Natural killer cell (primary cell): ENCODE measurements at regions not wholly inside any gene's neighbourhood (a gene's known extent, or its start where the extent isn't known, plus 50 kb on each side); places are given as distances from the start of the nearest gene placed in this dataset.

Experiments
- ATAC-seq, 3 donors: fragments of 150-1000 bp in 2 of 3; fragments of 200-7000 bp in 1 of 3; cut with Tn5 transposase; 1 replicate in 1 of 3; 2 replicates in 2 of 3; pipeline ENCODE4 v1.10.0; 2021; ENCODE audit warnings: mild to moderate bottlenecking in 2 of 3, moderate library complexity in 2 of 3
- DNase-seq, 2 donors: peaks; one replicate each; pipeline versions ENCODE4 v3.0.0 to v3.0.0-alpha.2; 2013 to 2021; ENCODE audit warnings: mixed read lengths in 1 of 2
- H3K27ac ChIP-seq: one replicate; pipeline ENCODE4 v1.5.1; 2013; ENCODE audit warnings: mild to moderate bottlenecking, low read length
- H3K27me3 ChIP-seq: one replicate; pipeline ENCODE4 v1.6.1; 2013; ENCODE audit warnings: low read length; ENCODE audit not compliant: control insufficient read depth, insufficient read depth
- H3K36me3 ChIP-seq: one replicate; pipeline ENCODE4 v1.6.1; 2013; ENCODE audit warnings: low read length; ENCODE audit not compliant: control insufficient read depth, insufficient read depth
- H3K4me1 ChIP-seq: one replicate; pipeline ENCODE4 v1.6.1; 2013; ENCODE audit warnings: low read length; ENCODE audit not compliant: control insufficient read depth, insufficient read depth
- H3K4me3 ChIP-seq: one replicate; pipeline ENCODE4 v1.5.1; 2013; ENCODE audit warnings: low read length
- H3K9me3 ChIP-seq: one replicate; pipeline ENCODE4 v1.6.1; 2013; ENCODE audit warnings: low read length; ENCODE audit not compliant: control insufficient read depth, insufficient read depth
- H3K27ac Mint-ChIP-seq, 2 donors: one replicate each; pipeline ENCODE4 v1.8.0; 2022; ENCODE audit warnings: mild to moderate bottlenecking in 2 of 2, mixed read lengths in 2 of 2, moderate library complexity in 1 of 2
- H3K27me3 Mint-ChIP-seq, 2 donors: one replicate each; pipeline ENCODE4 v1.8.0; 2022; ENCODE audit warnings: low read depth in 2 of 2, mixed read lengths in 2 of 2
- H3K36me3 Mint-ChIP-seq: one replicate; pipeline ENCODE4 v1.8.0; 2022; ENCODE audit warnings: mixed read lengths
- H3K4me1 Mint-ChIP-seq, 2 donors: one replicate each; pipeline ENCODE4 v1.8.0; 2022; ENCODE audit warnings: mixed read lengths in 2 of 2
- H3K4me3 Mint-ChIP-seq: one replicate; pipeline ENCODE4 v1.8.0; 2022; ENCODE audit warnings: mild to moderate bottlenecking, moderate library complexity, mixed read lengths
- H3K9me3 Mint-ChIP-seq, 2 donors: one replicate each; pipeline ENCODE4 v1.8.0; 2022; ENCODE audit warnings: mixed read lengths in 2 of 2
- CTCF ChIP-seq: fragments of 200-600 bp; IDR thresholded peaks from one replicate; pipeline ENCODE4 v1.8.0; 2022; ENCODE audit warnings: antibody characterized with exemption
- WGBS: methylation state at CpG from one replicate; pipeline ENCODE4 v1.1.7; 2013; ENCODE audit warnings: missing lambda C conversion rate; ENCODE audit not compliant: insufficient coverage; 5-methylcytosine and 5-hydroxymethylcytosine counted together
- intact Hi-C: fragments of 100-400 bp; cut with micrococcal nuclease; formaldehyde crosslinking; loops from one replicate; pipeline ENCODE4 v1.14.2; 2022

- no peaks in the 10 kb centered on the region for H3K36me3 ChIP-seq
- no peaks in the 10 kb centered on the region for H3K27me3 ChIP-seq
- intact Hi-C loops, result no loop called here
- no peaks in the 10 kb centered on the region for H3K4me1 ChIP-seq
- DNase-seq (no peak), ATAC-seq (no peak)
- no peak overlapping the region for H3K4me3 Mint-ChIP-seq
- H3K4me3 ChIP-seq, result no peak overlapping the region
- no peaks in the 10 kb centered on the region for H3K4me1 Mint-ChIP-seq
- peaks cover 2 to 4% of the 10 kb centered on the region in 2 donors for H3K9me3 Mint-ChIP-seq
- no peaks in the 10 kb centered on the region for H3K36me3 Mint-ChIP-seq
- H3K27ac Mint-ChIP-seq, result no peak overlapping the region
- peaks cover 0 to 6% of the 10 kb centered on the region in 2 donors for H3K27me3 Mint-ChIP-seq
- 91% methylated on average over 13 of the region's 13 CpGs for WGBS
- H3K27ac ChIP-seq, result no peak overlapping the region
- H3K9me3 ChIP-seq, result no peaks in the 10 kb centered on the region
- no peak for TF ChIP-seq CTCF
These were observed 258.6 kb downstream of the NPHP4 start for GRCh38 chr1:5733596-5733995.

GRCh38 chr1:5731110-5731423 lies 261.2 kb downstream of the NPHP4 start:
- no peaks in the 10 kb centered on the region for H3K9me3 ChIP-seq
- H3K9me3 Mint-ChIP-seq, result peaks cover 0 to 2% of the 10 kb centered on the region in 2 donors
- 82% methylated on average over 5 of the region's 5 CpGs for WGBS
- no peak overlapping the region for H3K27ac ChIP-seq
- no peaks in the 10 kb centered on the region for H3K36me3 Mint-ChIP-seq
- no peaks in the 10 kb centered on the region for H3K4me1 ChIP-seq
- intact Hi-C loops, result no loop called here
- H3K4me1 Mint-ChIP-seq, result no peaks in the 10 kb centered on the region
- ATAC-seq (no peak), DNase-seq (no peak)
- no peaks in the 10 kb centered on the region for H3K27me3 ChIP-seq
- no peak overlapping the region for H3K4me3 ChIP-seq
- no peak overlapping the region for H3K27ac Mint-ChIP-seq
- no peaks in the 10 kb centered on the region for H3K36me3 ChIP-seq
- no peak overlapping the region for H3K4me3 Mint-ChIP-seq
- TF ChIP-seq CTCF, result no peak
- peaks cover 2 to 13% of the 10 kb centered on the region in 2 donors for H3K27me3 Mint-ChIP-seq

DNA sequence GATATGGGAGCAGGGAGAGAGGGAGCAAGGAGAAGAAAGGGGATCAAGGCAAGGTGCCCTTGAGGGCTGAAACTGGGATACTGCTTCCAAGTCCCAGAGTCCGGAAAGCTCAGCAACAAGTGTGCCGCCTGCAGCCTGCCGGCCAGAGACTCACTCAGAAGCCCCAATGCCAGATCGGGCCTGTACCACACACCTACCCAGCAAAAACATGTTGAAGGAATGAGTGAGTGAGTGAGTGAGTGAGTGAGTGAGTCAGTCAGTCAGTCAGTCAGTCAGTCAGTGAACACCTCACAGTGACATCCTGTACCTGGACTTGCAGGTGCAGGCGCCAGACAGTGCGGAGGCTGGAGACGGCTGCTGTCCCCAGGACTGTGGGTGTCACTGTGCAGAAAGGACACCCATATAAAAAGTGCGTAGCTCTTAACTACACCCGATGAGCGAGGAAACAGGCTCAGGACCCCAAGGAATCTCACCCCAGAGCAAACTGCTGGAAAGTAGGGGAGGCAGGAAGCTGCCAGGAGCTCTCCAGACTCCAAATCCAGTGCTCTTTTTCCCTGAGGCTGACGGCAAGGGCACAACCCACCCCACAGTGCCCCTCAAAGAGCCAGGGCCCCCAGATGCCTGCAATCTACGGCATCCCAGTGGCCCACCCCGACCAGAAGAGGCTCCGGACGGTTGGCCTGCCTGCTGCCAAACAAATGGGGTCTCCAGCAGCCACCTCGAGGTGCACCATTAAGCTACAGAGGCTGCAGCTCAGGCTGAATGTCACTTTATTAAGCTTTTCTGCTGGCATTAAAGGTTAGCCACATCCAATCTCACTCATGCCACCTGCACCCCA lies 261.7 kb downstream of the NPHP4 start:
- intact Hi-C loops, result no loop called here
- WGBS, result 83% methylated on average over 16 of the region's 16 CpGs
- DNase-seq (no peak), ATAC-seq (no peak)
- Histone ChIP-seq H3K9me3 (no peaks in the 10 kb centered on the region), H3K4me1 (no peaks in the 10 kb centered on the region), H3K4me3 (no peak overlapping the region), H3K36me3 (no peaks in the 10 kb centered on the region), H3K27me3 (no peaks in the 10 kb centered on the region), H3K27ac (no peak overlapping the region)
- no peak for TF ChIP-seq CTCF
- no peak overlapping the region for H3K4me3 Mint-ChIP-seq
- no peaks in the 10 kb centered on the region for H3K9me3 Mint-ChIP-seq
- no peaks in the 10 kb centered on the region for H3K4me1 Mint-ChIP-seq
- H3K27ac Mint-ChIP-seq, result no peak overlapping the region
- H3K36me3 Mint-ChIP-seq, result no peaks in the 10 kb centered on the region
- H3K27me3 Mint-ChIP-seq, result peaks cover 0 to 13% of the 10 kb centered on the region in 2 donors

GRCh38 chr1:5729636-5730145 lies 262.5 kb downstream of the NPHP4 start:
- Mint-ChIP-seq H3K27me3 (peaks cover 0 to 14% of the 10 kb centered on the region in 2 donors), H3K4me1 (no peaks in the 10 kb centered on the region), H3K9me3 (no peaks in the 10 kb centered on the region), H3K36me3 (no peaks in the 10 kb centered on the region), H3K4me3 (no peak overlapping the region), H3K27ac (no peak overlapping the region)
- 81% methylated on average over 4 of the region's 4 CpGs for WGBS
- Histone ChIP-seq H3K27ac (no peak overlapping the region), H3K9me3 (no peaks in the 10 kb centered on the region), H3K27me3 (no peaks in the 10 kb centered on the region), H3K4me3 (no peak overlapping the region), H3K36me3 (no peaks in the 10 kb centered on the region), H3K4me1 (no peaks in the 10 kb centered on the region)
- TF ChIP-seq CTCF, result no peak
- intact Hi-C loops, result no loop called here
- ATAC-seq (no peak), DNase-seq (no peak)
